ENCODE measurements at regions not wholly inside any gene's neighbourhood (a gene's known extent, or its start where the extent isn't known, plus 50 kb on each side); places are given as distances from the start of the nearest gene placed in this dataset.

DNA sequence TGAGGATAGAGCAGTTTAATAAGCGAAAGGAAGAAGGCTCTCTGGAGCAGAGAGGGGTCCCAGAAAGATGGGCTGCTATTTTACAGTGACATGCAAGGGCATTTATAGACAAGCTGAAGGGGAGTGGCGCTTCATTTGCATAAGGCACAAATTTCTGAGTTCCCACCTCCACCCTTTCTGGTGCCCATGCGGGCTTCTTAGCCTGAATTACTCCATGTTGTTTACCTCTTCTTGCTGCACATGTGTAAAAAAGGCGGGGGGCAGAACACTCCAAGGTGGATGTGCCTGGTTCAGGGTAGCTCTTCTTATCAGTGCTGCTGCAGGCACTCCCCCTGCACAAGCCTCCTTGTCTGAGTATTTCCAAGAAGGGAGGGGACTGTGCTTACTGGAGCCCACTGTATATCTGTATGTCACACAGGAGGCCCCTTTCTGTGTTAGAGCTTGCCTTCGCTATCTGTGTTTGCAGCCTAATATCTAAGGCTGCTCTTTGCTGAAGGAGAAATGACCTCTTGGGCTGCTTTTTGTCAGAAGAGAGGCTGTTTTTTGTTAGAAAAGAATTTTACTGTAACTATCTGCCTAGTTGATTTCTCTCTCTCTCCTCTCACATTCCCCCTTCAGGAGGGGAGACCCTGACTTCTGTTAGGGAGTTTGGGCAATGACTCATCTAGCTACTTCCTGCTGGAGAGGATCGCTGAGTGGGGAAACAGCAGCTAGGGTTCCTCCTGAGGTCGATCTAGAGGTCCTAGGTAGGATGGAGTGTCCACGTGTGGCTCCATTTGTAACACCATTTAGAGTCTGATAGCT lies 1057.0 kb upstream of the CNTN5 start (continued):
- TF ChIP-seq, protein P1, sequence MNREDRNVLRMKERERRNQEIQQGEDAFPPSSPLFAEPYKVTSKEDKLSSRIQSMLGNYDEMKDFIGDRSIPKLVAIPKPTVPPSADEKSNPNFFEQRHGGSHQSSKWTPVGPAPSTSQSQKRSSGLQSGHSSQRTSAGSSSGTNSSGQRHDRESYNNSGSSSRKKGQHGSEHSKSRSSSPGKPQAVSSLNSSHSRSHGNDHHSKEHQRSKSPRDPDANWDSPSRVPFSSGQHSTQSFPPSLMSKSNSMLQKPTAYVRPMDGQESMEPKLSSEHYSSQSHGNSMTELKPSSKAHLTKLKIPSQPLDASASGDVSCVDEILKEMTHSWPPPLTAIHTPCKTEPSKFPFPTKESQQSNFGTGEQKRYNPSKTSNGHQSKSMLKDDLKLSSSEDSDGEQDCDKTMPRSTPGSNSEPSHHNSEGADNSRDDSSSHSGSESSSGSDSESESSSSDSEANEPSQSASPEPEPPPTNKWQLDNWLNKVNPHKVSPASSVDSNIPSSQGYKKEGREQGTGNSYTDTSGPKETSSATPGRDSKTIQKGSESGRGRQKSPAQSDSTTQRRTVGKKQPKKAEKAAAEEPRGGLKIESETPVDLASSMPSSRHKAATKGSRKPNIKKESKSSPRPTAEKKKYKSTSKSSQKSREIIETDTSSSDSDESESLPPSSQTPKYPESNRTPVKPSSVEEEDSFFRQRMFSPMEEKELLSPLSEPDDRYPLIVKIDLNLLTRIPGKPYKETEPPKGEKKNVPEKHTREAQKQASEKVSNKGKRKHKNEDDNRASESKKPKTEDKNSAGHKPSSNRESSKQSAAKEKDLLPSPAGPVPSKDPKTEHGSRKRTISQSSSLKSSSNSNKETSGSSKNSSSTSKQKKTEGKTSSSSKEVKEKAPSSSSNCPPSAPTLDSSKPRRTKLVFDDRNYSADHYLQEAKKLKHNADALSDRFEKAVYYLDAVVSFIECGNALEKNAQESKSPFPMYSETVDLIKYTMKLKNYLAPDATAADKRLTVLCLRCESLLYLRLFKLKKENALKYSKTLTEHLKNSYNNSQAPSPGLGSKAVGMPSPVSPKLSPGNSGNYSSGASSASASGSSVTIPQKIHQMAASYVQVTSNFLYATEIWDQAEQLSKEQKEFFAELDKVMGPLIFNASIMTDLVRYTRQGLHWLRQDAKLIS (CRISPR knock-in tag; IDR thresholded peaks at IDR 0.05) = 0 out of 2 replicates have a peak, but pooled peaks have one; percentile 38
- TF ChIP-seq IFI16 (CRISPR knock-in tag; IDR thresholded peaks at IDR 0.05) (peak; percentile 99), PYGO2 (tag; IDR thresholded peaks at IDR 0.05) (peak; percentile 93), STAG1 (CRISPR knock-in tag; IDR thresholded peaks at IDR 0.05; ENCODE audit: borderline replicate concordance) (no peak), ELF4 (CRISPR knock-in tag; IDR thresholded peaks at IDR 0.05) (peak; percentile 100), POLR2H (tag; IDR thresholded peaks at IDR 0.05; ENCODE audit: low read depth) (peak; percentile 78), ZSCAN32 (CRISPR knock-in tag; IDR thresholded peaks at IDR 0.05) (peak; percentile 90), FOXK1 (CRISPR knock-in tag; IDR thresholded peaks at IDR 0.05; ENCODE audit: borderline replicate concordance) (no peak), ZNF583 (CRISPR knock-in tag; IDR thresholded peaks at IDR 0.05) (peak; percentile 100)
- TF ChIP-seq, protein P2, sequence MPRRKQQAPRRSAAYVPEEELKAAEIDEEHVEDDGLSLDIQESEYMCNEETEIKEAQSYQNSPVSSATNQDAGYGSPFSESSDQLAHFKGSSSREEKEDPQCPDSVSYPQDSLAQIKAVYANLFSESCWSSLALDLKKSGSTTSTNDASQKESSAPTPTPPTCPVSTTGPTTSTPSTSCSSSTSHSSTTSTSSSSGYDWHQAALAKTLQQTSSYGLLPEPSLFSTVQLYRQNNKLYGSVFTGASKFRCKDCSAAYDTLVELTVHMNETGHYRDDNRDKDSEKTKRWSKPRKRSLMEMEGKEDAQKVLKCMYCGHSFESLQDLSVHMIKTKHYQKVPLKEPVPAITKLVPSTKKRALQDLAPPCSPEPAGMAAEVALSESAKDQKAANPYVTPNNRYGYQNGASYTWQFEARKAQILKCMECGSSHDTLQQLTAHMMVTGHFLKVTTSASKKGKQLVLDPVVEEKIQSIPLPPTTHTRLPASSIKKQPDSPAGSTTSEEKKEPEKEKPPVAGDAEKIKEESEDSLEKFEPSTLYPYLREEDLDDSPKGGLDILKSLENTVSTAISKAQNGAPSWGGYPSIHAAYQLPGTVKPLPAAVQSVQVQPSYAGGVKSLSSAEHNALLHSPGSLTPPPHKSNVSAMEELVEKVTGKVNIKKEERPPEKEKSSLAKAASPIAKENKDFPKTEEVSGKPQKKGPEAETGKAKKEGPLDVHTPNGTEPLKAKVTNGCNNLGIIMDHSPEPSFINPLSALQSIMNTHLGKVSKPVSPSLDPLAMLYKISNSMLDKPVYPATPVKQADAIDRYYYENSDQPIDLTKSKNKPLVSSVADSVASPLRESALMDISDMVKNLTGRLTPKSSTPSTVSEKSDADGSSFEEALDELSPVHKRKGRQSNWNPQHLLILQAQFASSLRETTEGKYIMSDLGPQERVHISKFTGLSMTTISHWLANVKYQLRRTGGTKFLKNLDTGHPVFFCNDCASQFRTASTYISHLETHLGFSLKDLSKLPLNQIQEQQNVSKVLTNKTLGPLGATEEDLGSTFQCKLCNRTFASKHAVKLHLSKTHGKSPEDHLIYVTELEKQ (CRISPR knock-in tag; IDR thresholded peaks at IDR 0.05) = peak; percentile 98
- TF ChIP-seq, protein P3, sequence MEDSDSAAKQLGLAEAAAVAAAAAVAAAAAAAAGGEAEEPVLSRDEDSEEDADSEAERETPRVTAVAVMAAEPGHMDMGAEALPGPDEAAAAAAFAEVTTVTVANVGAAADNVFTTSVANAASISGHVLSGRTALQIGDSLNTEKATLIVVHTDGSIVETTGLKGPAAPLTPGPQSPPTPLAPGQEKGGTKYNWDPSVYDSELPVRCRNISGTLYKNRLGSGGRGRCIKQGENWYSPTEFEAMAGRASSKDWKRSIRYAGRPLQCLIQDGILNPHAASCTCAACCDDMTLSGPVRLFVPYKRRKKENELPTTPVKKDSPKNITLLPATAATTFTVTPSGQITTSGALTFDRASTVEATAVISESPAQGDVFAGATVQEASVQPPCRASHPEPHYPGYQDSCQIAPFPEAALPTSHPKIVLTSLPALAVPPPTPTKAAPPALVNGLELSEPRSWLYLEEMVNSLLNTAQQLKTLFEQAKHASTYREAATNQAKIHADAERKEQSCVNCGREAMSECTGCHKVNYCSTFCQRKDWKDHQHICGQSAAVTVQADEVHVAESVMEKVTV (CRISPR knock-in tag; IDR thresholded peaks at IDR 0.05) = peak; percentile 69
- TF ChIP-seq, protein P4, sequence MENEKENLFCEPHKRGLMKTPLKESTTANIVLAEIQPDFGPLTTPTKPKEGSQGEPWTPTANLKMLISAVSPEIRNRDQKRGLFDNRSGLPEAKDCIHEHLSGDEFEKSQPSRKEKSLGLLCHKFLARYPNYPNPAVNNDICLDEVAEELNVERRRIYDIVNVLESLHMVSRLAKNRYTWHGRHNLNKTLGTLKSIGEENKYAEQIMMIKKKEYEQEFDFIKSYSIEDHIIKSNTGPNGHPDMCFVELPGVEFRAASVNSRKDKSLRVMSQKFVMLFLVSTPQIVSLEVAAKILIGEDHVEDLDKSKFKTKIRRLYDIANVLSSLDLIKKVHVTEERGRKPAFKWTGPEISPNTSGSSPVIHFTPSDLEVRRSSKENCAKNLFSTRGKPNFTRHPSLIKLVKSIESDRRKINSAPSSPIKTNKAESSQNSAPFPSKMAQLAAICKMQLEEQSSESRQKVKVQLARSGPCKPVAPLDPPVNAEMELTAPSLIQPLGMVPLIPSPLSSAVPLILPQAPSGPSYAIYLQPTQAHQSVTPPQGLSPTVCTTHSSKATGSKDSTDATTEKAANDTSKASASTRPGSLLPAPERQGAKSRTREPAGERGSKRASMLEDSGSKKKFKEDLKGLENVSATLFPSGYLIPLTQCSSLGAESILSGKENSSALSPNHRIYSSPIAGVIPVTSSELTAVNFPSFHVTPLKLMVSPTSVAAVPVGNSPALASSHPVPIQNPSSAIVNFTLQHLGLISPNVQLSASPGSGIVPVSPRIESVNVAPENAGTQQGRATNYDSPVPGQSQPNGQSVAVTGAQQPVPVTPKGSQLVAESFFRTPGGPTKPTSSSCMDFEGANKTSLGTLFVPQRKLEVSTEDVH (IDR thresholded peaks at IDR 0.05; ENCODE audit: low read depth, partially characterized antibody) = no peak

Data from K562 (cell line).